Activated naive CD4-positive, alpha-beta T cell treated with anti-CD3 and anti-CD28 coated beads, Interleukin-2, amount 50 U/mL, for 16 hours (primary cell): ENCODE measurements at regions not wholly inside any gene's neighbourhood (a gene's known extent, or its start where the extent isn't known, plus 50 kb on each side); places are given as distances from the start of the nearest gene placed in this dataset.

Experiments
- DNase-seq: peaks from one replicate; pipeline ENCODE4 v3.0.0-alpha.2; 2020

DNA sequence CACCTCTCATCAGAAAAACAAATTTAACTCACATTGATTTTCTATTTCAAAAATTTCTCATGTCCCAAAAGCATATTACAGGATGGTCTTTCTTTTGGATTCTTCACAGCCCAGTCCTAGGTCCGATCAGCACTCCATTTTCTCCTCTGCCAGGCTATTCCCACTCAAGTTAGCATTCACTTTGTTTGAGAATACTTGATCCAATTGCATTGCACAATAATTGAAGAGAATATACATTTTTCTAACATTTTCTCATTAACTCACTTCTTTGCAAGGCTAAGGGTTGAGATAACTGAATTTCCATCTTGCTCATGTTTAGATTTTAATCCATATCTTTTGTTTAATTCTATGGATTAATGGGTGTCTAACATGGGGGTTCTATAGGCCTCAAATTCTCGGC is 716.1 kb downstream of the QKI start:
- no peak for DNase-seq

DNA sequence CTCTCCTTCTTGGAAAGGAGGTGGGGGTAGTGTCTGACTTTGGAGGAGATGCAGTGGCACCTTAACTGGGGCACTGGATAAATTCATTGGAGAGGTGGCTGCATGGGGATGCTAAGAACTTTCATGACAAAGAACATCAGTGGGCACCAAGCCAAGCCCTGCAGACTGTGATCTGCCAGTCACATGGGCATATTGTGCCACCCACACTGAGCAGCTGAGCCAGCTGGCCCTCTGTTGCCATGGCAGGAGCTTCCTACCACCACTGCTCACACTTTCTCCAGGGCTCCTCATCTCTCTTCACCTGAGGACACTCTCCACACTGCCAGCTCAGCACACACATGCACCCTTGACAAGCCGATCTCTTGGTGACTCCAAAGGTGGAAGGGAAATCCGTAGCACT is 715.6 kb downstream of the QKI start:
- DNase-seq = no peak

DNA sequence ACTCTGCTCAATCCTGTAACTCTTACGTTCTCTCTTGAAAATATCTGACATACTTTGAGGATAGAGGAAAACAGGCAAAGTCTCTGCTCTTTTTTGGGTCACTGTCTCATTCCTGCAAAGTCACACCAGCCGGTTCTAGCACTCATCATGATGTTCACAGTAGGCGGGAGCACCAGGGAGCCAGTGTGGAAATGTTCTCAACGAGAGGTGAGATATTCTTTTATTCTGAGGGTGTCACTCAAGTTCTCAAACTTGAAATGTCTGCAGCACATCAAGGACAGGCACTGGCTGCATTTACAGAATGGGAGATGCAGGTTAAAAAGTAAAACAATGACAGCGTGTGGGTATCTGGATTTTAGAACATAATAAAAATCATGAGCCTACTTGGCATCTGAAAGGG is 714.7 kb downstream of the QKI start:
- DNase-seq = no peak

DNA sequence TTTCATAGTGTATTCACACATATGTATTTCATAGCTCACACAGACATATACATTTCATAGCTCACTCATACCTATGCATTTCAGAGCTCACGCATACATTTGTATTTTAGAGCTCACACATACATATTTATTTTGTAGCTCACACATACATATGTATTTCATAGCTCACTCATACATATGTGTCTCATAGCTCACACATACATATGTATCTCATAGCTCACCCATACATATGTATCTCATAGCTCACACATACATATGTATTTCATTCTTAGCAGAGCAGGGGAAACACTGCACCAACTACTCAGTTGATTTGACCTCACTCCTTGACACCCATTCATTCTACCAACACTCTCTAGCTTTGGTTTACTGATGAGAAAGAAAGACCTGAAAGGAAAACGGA is 713.6 kb downstream of the QKI start:
- no peak for DNase-seq

GRCh38 chr6:164124986-164125385 is 710.5 kb downstream of the QKI start:
- DNase-seq = no peak

DNA sequence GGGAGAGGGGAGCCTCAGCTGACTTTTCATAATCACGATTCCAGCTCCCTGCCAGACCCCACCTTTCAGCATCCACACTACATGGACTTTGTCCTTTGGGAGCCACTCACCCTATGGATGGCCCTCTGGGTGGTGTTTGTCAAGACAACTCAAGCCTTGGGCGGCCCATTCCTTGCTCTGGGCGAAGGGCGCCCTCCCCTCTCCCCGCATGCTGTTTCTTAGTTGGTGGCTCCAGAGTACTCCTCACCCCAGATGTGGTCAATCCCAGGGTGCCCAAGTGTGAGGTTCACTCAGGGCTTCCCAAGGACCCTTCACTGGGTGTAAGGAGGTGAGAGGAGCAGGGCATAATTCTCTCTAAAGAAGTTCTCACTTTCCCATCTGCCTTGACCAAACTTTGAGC is 710.0 kb downstream of the QKI start:
- DNase-seq = no peak

DNA sequence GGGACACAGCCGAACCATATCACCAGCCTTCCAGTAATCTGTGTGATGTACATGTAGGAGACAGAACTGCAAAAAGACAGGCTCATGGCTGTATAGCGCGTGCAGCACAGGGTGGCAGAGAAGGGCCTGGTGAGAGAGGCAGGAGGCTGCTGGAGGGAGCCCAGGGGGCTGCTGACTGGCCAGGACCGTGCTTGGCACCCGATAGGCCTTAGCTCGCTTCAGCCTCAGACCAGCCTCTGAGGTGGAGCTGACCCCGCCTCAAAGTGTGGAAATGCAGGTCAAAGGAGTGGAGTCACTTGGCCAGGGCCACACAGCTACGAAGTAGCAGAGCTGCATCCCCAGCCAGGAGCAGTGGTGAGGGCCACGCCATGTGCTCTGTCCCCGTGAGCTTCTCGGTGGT is 707.6 kb downstream of the QKI start:
- no peak for DNase-seq

- no peak for DNase-seq
These were observed 707.0 kb downstream of the QKI start for GRCh38 chr6:164121527-164121926.

- DNase-seq = no peak
These were observed 700.1 kb downstream of the QKI start for GRCh38 chr6:164114651-164115050.

- DNase-seq = no peak
These were observed 699.5 kb downstream of the QKI start for GRCh38 chr6:164114051-164114450.

DNA sequence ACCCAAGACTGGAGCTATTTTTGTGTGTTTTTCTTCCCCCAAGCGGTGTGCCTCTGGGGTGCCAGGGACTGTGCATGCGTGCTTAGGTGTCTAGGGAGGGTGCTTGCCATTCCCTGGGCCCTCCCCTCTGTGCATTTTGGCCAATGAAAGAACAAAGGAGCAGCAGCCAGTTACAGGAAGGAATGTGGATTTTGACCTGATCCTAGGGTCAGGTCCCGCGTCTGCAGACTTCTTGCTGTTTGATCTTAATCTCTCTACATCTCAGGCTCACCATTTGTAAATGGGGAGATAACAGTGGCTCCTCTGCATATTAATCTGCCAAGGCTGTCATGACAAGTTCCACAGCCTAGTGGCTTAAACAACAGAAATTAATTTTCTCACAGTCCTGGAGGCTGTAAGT is 699.1 kb downstream of the QKI start:
- no peak for DNase-seq

DNA sequence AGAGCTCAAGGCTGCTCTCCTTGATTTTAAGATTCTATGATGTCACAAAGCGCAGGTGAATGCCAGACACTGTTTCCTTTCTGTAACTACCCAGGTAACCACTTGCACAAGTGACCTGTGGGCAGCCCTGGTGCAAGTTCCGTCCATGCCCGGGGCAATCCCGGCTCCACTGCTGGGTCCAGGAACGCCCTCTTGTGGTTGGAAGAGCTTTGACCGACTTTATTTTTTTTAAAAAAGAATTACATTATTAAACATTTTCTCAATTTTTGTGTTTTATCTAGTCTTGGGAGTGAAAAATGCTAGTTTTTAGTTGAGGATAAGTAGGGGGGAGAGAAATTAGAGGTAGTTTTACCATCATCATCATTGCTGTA is 695.2 kb downstream of the QKI start:
- no peak for DNase-seq

DNA sequence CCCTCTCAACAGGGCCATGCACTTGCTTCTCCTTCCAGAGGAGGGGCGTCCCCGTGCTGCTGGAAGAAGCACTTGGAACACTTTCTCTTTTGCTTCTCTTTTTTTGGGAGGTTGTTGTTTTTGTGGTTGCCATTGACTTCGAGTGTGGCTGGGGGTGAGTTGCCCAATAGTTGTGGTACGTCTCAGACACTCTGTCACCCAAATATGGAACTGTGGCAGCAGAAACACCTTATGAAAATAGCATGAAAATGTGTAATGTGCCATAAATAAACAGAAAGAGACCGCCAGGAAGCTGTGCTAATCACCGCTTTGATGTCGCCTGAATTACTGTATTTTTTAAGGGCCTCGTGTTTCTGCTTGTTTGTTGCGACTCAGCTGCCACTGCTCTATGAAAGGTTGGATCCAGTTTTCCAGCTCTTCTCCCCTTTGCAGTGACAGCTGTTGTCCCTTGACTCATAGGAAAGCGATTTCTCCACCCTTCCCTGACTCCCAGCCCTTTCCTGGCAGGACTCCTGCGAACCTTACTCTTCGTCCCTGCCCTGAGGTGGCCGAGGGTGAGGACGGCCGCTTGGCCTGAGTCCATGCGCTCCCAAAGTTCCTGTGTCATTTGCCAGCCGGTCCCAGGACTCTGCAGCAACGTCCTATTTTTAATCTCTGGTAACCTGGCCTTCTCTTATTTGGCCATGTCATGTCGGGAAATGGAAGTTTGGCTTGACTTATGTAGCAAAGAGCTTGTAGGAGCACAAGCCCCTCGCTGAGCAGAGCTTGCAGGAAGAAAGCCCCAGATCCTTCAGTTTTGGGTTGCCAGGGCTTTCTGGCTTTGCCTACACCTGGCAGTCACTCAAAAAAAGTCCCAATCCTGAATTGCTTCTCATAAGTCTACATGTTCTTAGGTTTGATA is 694.6 kb downstream of the QKI start:
- DNase-seq = no peak

GRCh38 chr6:164108092-164108491 is 693.6 kb downstream of the QKI start:
- DNase-seq = no peak

GRCh38 chr6:164107297-164107995 is 692.9 kb downstream of the QKI start:
- DNase-seq = no peak

- no peak for DNase-seq
These were observed 691.8 kb downstream of the QKI start for GRCh38 chr6:164106345-164106769.

DNA sequence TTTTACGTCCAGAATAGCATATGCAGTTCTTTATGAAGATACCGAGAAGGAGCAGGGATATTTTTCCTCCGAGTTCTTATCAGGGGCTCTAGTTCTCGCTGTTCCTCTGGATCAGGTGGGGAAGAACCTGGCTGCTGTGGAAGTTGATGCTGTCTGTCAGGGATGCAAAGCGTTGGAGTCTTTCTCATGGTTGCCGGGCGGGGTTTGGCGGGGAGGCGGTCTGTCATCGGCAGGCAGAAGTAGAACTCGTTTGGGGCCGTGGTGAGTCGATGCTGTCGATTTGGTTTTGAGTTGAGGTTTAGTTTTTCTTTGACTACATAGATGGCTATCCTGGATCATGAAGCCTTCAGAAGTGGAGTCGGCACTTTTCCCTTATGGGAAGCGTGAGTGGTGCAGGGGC is 691.2 kb downstream of the QKI start:
- no peak for DNase-seq

DNA sequence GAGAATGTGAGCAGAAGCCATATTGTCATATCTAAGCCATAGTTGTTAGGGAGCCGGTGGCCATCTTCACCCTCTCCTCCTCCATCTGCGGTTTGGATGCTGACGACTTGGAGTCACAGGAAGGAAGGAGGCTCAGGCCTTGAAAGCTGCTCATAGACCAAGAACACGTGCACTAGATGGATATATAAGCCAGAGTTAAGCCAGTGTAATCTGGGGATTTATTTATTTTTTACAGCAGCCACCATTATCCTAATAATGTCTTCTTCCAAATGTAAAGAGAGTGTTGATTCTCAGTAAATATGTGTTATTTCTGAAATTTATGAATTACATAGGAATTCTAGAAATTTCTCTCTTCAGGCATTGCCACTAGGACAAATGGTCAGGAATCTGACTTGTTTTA is 689.9 kb downstream of the QKI start:
- no peak for DNase-seq

GRCh38 chr6:164102693-164103092 is 688.2 kb downstream of the QKI start:
- DNase-seq = no peak

GRCh38 chr6:164101859-164102258 is 687.3 kb downstream of the QKI start:
- no peak for DNase-seq

DNA sequence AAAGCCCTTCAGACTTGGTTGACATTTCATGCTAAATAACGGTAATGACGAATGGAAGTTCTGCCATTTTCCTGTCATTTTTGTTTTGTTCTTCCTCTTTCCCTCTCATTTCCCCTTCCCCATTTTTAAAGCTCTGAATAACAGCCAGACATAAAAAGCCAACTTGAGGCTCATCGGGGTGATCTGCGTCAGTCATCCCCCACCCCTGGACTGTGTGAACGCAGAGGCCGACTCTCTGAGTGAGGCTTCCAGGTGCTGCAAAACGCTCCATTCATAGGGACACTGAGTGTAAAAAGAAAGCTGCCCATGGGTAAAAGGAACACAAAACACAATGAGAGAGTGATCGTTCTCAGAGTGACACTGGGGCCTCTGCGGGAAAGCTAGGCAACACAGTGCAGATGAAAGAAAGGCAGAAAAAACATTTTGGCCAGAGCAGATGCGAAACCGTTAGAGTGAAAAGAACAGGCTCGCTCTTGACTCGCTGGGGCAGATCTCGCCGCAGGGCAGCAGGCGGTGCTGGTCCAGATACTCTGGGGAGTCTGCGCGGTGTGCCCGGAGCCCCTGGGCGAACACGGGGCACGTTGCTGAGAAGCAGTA is 684.8 kb downstream of the QKI start:
- no peak for DNase-seq

DNA sequence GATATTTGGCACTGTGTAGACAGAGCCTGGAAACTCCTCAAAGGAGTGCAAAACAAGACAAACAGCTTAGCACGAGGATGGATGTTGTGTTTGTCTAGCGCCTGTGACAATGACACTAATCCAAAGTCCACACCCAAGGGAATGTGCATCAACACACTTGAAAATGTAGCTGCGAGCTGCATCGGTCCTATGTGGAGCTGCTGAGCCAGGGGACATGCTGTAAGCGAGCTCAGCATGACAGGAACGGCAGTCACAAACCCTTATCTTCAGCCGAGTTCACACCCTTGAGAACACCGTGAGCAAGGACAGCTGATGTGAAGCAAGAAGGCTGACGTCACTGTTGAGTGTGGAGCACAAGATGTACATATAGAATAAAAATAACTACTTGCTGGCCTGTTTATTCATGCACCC is 684.3 kb downstream of the QKI start:
- no peak for DNase-seq

GRCh38 chr6:164097551-164098398 is 683.3 kb downstream of the QKI start:
- DNase-seq = no peak
